GM18498 (cell line): ENCODE measurements at regions not wholly inside any gene's neighbourhood (a gene's known extent, or its start where the extent isn't known, plus 50 kb on each side); places are given as distances from the start of the nearest gene placed in this dataset.
"Not testable (repeated sequence)": the region's sequence is repeated elsewhere in the genome, so short reads cannot be mapped to it uniquely, and the experiment has no call there.

ENCODE experiments used
- ATAC-seq: cut with Tn5 transposase; IDR thresholded peaks from one replicate; pipeline ENCODE4 v1.9.1; 2021; ENCODE audit warnings: mild to moderate bottlenecking, moderate library complexity; ENCODE audit not compliant: unreplicated experiment

DNA sequence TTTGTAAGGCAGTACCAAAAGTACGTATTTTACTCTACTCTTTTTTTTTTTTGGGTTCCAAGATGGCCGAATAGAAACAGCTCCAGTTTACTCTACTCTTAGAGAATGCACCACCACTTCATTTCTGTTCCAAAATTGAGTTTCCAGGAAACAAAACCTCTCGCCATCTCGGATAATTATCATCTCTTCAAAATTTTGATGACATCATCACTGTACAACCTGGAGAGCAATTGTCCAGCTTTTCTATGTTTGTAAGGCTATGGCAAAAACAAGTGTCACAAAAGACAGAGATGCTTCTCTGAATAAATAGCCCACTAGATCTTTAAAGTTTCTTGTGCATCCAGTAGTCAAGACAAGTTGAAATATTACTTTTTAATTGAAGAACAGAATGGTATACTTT lies 1631.9 kb upstream of the CDH6 start:
- no peak for ATAC-seq

DNA sequence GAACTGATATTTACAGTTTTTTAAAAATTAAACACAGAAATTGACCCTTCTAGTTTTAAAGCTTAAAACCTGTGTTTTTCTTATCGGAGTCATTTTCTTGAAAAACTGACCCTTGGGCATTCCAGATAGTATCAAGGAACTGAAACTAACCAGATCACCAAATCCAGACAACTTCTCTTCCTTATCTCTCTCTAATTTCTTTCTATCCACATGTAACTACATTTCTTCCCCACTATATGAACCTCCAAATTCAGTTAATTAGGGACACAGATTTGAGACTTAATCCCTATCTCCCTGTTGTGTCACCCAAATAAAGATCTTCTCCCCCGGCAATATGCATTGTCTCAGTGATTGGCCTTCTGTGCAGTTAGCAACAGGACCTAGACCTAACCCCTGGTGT lies 1643.0 kb upstream of the CDH6 start:
- no peak for ATAC-seq

DNA sequence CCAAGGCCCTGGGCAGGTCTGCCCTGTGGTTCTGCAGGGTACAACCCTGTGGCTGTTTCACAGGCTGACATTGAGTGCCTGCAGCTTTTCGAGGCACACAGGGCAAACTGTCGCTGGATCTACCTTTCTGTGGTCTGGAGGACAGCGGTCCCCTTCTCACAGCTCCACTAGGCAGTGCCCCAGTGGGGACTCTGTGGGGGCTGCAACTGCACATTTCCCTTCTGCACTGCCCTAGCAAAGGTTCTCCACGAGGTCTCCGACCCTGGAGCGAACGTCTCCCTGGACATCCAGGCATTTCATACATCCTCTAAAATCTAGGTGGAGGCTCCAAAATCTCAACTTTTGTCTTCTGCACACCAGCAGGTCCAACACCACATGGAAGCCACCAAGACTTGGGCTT lies 1645.2 kb upstream of the CDH6 start:
- no peak for ATAC-seq

DNA sequence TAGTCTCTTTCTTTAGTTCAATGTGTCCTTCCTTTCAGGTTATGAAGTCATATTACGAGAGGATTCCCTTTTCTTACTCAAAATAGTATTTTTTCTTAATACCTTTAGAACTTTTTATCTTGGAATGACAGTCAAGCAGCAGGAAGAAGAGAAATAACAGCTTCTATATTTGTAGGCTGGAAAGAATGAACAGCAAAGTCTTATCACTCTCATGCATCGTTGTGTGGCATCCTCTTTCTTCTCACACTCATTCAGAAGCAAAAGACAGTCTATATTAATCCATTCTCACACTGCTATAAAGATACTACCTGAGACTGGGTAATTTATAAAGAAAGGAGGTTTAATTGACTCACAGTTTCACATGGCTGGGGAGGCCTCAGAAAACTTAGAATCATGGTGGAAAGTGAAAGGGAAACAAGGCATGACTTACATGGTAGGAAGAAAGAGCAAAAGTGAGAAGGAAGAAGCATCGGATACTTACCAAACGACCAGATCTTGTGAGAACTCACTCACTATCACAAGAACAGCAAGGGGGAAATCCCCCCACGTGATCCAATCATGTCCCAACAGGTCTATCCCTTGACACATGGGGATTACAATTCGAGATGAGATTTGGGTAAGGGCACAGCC lies 1646.1 kb upstream of the CDH6 start:
- ATAC-seq: no peak

DNA sequence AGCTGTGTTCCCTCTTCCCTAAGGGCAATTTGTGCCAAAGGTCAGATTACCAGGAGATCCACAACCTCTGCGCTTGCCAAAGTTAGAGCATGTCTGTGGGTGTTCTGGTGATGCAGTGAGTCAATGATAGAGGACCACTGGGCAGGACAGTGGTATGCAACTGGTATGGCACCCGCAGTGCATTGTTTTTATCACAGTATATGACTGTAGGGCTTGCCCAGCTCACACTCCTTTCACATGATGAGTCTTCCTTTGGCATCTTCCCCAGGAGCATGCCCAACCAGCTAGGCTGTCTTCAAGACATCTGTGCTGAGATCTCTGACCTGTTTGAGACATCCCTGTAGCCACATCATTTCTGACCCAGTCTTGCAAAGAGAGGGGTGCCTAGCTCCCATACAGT lies 1650.0 kb upstream of the CDH6 start:
- no peak for ATAC-seq

DNA sequence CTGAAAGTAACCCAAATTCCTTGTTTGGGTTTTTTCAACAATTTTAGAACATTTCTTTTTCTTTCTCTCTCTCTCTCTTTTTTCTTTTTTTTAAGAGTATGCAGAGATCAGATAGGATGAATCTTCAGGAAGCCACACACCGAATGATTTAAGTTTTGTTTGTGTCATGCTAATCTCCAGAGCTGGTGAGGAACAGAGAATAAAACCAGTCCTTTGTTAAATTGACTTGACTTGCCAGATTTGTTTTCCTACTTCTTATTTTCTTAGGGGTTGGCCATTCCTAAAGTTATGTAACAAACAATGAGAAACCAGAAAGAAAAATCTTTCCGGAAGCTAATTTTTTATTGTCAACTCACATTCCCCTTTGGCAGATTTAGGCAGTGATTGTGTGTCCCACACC lies 1669.3 kb upstream of the CDH6 start:
- ATAC-seq: no peak

DNA sequence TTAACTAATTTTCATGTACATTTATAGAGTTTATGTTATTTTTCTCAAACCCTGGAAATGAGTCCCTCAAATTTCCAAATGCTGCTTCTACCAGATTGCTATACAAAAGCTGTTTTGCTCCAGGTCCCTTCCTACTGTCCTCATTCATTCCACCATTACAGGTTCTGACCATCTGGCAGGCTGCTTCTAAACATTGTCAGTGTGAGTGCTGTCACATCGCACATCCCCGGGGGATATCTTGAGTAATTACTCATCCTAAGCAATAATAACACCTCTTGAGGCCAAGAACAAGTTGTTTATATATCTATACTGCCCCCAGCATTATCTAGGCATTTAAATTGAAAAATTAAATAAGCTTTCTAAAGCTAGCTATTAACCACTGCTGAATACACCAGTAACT lies 1675.3 kb upstream of the CDH6 start:
- ATAC-seq: no peak

DNA sequence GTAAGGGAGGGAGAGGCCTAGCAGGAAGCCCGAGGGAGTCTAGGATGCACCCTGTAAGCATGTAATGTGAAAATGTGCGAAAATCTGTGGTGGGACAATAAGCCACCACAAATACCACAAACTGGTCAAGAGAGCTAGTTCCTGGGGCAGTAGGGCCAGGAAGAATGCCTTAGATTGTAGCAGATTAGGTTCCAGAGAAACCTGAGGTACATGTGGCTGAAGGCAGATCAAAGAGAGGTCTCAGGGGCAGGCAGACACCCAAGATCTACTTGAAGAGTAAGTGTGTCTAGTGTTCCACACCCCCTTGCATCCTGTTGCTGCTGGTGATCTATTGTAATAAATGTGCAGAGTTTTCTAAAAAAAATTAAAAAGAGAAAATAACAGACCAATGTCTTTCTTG lies 1677.3 kb upstream of the CDH6 start:
- ATAC-seq: no peak

DNA sequence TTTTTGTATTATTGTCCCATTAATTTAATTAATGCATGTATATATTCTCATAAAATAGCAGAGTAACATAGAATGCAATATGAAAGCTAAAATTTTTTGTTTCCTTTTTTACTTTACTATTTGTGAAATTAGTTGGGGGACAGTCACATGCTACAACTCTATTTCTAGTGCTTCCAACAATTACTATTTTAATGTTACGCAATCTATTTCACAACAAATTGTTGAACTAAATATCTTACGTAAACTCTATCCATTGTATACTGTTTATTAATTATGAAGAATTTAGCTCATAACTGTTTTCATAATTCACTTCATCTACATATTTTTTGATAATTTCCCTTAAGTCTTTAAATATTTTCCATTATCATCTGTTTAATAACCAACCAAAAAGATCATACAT lies 1685.4 kb upstream of the CDH6 start:
- ATAC-seq: no peak

DNA sequence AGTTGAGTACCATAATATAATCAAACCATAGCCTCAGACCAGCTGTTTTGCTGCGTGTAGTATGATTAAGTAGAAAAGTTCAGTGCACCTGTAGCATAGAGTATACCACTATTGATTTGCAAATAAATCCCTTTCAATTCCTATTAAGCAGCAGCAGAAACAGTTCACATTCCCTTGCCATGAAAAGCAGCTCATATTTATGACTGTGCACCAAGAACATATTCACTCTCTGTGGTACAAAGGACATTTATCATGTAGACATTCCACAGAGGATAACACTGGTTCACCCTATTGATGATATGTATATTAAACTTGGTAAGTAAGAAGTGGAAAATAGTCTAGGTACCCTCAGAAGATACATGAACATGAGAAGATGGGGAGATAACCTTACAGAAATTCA lies 1689.1 kb upstream of the CDH6 start:
- no peak for ATAC-seq

DNA sequence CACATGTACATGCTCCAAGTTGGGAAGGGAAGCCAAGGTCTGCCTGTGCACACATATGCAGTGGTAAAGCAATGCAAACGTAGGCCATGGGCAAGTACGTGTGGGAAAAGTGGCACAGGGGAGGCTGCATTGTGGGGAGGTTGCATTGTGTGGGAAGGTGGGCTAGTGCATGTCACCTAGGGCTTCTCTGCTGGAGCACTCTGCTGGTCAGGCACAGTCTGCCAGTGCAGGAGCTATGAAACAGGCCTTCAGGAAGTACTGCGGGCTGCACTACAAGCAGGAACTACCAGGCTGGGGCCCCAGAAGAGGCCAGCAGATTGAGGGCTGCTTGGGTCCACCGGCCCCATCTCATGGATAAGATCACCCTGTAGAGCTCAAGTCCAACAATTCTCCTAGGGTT lies 1694.6 kb upstream of the CDH6 start:
- no peak for ATAC-seq

DNA sequence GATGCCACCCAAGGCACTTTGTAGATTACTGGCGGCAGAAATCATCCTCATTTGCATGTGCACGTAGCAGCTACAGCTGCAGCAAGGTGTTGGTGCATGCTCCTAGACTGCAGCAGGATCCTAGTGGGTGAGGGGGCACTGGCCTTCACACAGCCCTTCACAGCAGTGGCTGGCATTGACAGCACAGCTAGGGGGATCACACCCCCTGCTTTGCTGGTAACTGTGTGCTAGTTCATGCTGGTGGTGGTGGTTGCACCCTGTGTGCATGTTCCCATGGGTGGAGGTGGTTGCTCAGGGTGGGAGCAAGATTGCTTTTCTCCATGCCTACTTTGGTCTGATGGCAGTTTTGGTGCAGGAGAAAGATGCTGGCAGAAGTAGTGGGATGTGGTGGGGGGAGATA lies 1695.1 kb upstream of the CDH6 start:
- ATAC-seq: no peak

DNA sequence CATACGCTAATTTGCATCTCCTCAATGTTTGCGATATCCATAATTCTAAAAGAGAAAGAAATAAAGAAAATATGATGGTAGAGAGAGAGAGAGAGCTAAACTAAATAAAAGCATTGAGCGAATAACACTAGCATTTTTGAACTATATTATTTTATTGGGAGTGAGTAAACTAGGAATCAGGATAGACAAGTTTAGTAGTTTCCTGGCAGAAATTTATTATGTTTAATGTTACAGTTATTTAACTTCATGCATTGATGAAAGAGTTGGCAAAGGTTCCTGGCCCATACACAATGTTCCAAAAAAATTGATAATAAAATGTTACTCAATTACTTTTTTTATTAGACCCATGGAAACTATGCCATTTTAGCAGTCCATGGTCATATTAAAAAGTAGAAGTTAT lies 1708.2 kb upstream of the CDH6 start:
- no peak for ATAC-seq

DNA sequence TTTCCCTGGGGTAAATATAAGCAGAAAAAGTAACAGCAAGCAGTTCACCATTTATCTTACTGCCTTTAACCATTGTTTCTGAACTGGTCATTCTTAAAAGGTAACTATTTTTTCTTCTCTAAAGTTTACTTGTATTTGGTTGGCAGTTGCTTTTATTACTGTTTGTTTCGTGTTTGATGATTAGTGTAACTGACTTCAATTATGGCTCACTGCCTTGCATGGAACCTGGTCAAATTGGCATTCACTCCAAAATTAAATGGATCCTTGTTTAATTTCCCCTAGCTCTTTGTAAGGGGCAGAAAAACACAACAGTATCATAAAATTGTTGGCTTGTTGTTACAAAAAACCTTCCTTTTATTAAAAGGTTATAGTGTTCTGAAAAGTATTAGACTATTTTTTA lies 1723.9 kb upstream of the CDH6 start:
- ATAC-seq: no peak

DNA sequence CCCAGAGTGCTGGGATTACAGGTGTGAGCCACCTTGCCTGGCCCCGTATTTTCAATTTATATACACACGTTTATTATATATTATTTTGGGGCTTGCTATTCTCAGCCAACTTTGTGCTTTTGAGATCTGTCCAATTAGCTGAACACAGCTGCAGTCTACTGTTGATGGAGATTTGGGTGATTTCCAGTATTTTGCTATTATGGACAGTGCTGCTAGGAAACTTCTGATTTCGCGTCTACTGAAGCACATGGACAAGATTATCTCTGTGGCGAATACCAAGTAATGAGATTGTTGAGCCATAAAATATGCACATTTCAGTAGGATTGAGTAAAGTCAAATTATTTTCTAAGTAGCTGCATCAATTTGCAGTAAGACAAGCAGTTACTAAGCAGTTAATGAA lies 1731.2 kb upstream of the CDH6 start:
- no peak for ATAC-seq

DNA sequence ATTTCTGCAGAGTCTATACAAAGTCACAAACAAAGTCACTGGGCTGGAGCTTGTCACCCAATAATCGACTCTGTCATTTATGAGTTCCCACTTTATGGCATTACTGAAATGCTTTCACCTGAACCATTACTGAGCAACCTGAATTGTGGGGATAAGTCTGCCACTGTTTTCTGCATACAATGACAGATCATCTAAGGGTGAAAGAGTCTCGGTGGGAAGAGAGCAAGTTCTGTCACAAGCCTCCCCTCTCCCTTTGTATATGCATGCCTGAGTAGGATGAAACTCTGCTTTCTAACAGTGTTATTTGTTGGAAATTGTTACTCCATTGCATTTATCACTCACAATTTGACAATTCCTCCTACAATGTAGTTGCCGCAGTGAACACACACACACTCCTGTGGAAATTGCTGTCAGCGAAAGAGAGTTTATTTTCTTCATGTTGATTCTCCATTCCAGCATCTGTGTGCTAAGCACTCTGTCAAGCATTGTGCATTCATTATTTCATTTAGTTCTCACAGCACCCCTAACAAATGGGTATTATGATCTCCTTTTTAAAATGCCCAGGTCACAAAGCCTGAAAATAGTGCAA lies 1732.4 kb upstream of the CDH6 start:
- ATAC-seq: no peak

DNA sequence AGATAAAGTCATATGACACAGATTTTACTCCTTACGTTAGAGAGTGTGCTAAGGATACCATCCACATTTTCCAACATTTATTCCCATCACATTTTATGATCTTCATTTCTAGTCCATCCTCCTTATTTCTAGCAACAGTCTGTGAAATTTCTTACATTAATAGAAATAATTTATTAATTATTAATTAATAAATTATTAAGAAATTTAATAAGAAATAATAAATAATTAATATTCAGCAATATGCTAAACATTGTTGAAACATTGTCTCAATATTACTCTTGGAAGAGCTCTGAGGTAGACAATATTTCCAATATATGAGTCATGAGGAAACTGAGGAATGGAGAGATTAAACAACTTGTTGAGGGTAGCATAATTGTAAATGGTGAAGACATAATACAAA lies 1742.5 kb upstream of the CDH6 start:
- ATAC-seq: not testable (repeated sequence)

DNA sequence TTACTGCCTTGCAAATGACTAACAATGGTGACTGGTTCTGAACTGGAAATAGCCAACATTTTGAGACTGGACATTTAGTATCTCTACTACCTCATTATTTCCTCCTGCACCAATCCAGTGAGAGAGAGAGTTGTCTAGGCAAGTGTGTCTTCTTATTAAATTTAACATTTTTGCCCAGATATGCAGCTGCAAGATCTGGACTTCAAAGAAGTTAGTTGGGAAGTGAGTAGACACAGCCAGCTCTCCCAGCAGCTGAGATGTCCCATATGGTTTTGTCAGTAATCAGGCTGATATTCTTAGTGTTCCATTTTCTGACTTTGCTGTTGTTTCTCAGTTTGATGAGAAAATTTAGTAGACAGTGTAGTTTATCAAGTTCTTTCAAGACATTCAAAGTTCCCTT lies 1778.8 kb upstream of the CDH6 start:
- no peak for ATAC-seq

DNA sequence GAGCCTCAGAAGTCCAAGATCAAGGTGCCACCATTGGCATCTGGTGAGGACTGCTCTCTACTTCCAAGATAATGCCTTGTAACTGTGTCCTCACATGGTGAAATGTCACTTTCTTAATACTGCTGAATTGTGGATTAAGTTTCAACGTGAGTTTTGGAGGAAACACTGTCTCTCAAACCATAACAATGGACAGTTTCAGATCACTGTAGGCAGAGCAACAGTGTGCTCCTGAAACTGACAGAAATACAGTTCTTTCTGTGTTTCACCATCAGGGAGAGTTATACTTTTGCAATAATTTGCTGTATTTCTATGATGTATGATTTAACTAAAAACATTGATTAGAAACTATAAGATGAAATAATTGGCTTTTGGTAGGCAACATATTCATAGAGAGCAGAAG lies 1780.5 kb upstream of the CDH6 start:
- ATAC-seq: no peak

DNA sequence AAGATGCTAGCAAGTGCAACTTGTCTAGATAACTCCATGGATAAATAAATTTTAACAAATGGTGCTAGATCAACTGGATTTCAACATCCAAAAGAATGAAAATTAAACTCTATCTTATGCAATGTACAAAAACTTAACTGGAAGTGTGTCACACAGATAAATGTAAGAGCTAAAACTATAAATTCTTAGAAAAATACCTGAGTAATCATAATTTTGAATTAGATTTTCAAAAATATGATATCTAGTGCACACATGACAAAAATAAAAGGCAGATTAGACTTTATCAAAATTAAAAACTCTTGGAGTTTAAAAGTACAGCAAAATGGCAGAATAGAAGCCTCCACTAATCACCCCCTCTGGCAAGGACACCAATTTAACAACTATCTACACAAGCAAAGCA lies 1791.2 kb upstream of the CDH6 start:
- no peak for ATAC-seq

DNA sequence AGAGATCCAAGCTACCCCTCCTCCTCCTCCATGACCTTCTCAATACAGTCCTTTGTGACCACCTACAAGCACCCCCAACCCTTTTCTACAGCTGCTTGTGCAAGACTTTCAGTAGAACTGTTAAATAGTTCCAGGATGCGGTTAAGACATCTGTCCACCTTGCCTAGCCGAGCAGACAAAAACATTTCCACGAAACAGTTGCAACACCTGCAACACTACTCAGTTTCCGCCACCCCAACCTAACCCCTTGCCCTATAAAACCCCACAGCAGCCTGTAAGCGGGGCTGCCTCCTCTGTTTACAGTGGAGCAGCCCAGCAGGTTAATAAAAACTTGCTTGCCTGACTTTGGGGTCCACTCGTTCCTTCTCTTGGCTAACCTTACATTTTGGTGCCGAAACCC lies 1803.5 kb upstream of the CDH6 start:
- no peak for ATAC-seq

DNA sequence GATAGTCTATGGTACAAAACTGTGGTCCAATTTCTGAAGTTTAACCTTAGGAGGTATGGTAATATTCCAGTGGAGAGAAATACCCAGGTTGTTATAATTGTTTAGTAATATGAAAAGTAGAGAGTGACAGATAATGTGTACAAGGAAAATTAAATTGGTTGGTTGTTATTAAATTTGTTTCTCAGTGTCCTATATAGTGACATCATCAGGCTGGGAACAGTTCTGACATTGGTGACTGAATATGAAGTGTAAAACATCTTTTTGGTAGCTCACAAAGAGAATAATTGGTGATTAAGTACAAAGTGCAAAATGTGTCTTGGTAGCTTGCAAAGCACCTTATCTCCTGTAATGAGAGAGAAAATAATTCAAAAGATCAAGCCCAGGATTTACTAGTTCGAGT lies 1806.1 kb upstream of the CDH6 start:
- ATAC-seq: no peak

DNA sequence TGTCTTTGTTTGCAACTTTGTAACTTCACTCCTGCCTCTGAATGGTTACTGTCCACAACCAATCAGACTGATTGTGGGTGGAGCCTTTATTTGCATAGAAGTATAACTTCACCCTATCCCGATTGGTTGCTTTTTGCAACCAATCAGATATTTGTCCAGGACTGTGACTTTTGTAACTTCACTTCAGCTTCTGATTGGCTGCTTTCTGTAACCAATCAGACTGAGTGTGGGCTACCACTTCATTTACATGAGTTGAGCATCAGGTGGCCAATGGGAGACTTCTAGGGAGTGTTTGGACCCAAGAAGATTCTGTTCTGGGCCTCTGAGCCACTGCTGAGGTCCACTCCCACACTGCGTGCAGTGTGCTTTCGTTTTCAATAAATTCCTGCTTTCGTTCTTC lies 1810.7 kb upstream of the CDH6 start:
- ATAC-seq: no peak
